Dendritic cell treated with granulocyte-macrophage colony-stimulating factor and Interleukin-4, amounts not matched to agents 40 ng/mL and 50 ng/mL, for 4 days (primary cell): ENCODE measurements at regions not wholly inside any gene's neighbourhood (a gene's known extent, or its start where the extent isn't known, plus 50 kb on each side); places are given as distances from the start of the nearest gene placed in this dataset.
"Not testable (repeated sequence)": the region's sequence is repeated elsewhere in the genome, so short reads cannot be mapped to it uniquely, and the experiment has no call there.

Source experiments
- H3K27ac Mint-ChIP-seq: one replicate; pipeline ENCODE4 v1.8.0; 2022; ENCODE audit warnings: mild to moderate bottlenecking, mixed read lengths
- H3K27me3 Mint-ChIP-seq: one replicate; pipeline ENCODE4 v1.8.0; 2022; ENCODE audit warnings: mild to moderate bottlenecking, mixed read lengths
- H3K36me3 Mint-ChIP-seq: one replicate; pipeline ENCODE4 v1.8.0; 2022; ENCODE audit warnings: low read depth, mixed read lengths
- H3K4me1 Mint-ChIP-seq: one replicate; pipeline ENCODE4 v1.8.0; 2022; ENCODE audit warnings: low read depth, mixed read lengths
- H3K4me3 Mint-ChIP-seq: one replicate; pipeline ENCODE4 v1.8.0; 2022; ENCODE audit warnings: mild to moderate bottlenecking, moderate library complexity, mixed read lengths
- H3K9me3 Mint-ChIP-seq: one replicate; pipeline ENCODE4 v1.8.0; 2022; ENCODE audit warnings: mixed read lengths
- intact Hi-C: fragments of 100-400 bp; cut with micrococcal nuclease; formaldehyde crosslinking; loops from one replicate; pipeline ENCODE4 v1.15.0; 2022

- intact Hi-C loops, H3K27me3 Mint-ChIP-seq, H3K4me1 Mint-ChIP-seq, H3K9me3 Mint-ChIP-seq: not testable (repeated sequence)
- H3K27ac Mint-ChIP-seq = peak overlapping the region; percentile 48
- peak overlapping the region; percentile 20 for H3K4me3 Mint-ChIP-seq
- peaks cover 21% of the 10 kb centered on the region for H3K36me3 Mint-ChIP-seq
Measured at GRCh38 chr16:29094729-29095624, 110.1 kb downstream of the LAT start.

GRCh38 chr16:29094325-29094724 lies 109.5 kb downstream of the LAT start:
- H3K4me1 Mint-ChIP-seq, H3K4me3 Mint-ChIP-seq, intact Hi-C loops, H3K27ac Mint-ChIP-seq, H3K9me3 Mint-ChIP-seq, H3K27me3 Mint-ChIP-seq: not testable (repeated sequence)
- peaks cover 21% of the 10 kb centered on the region for H3K36me3 Mint-ChIP-seq

- H3K27ac Mint-ChIP-seq, H3K9me3 Mint-ChIP-seq, H3K27me3 Mint-ChIP-seq, H3K4me1 Mint-ChIP-seq, H3K4me3 Mint-ChIP-seq, intact Hi-C loops: not testable (repeated sequence)
- H3K36me3 Mint-ChIP-seq = peaks cover 32% of the 10 kb centered on the region
Measured at GRCh38 chr16:29089679-29090078, 104.8 kb downstream of the LAT start.

- H3K9me3 Mint-ChIP-seq, intact Hi-C loops, H3K4me1 Mint-ChIP-seq, H3K27ac Mint-ChIP-seq, H3K27me3 Mint-ChIP-seq, H3K4me3 Mint-ChIP-seq: not testable (repeated sequence)
- H3K36me3 Mint-ChIP-seq = peaks cover 26% of the 10 kb centered on the region
Measured at GRCh38 chr16:29087673-29088072, 102.8 kb downstream of the LAT start.

- H3K4me1 Mint-ChIP-seq, H3K9me3 Mint-ChIP-seq, intact Hi-C loops, H3K27me3 Mint-ChIP-seq: not testable (repeated sequence)
- Mint-ChIP-seq H3K27ac (peak overlapping the region; percentile 74), H3K36me3 (peaks cover 11% of the 10 kb centered on the region), H3K4me3 (peak overlapping the region; percentile 75)
Measured at GRCh38 chr16:29081829-29082639, 97.2 kb downstream of the LAT start.

GRCh38 chr16:29074554-29075402 lies 89.9 kb downstream of the LAT start:
- Mint-ChIP-seq H3K27ac (peak overlapping the region; percentile 97), H3K4me3 (peak overlapping the region; percentile 85), H3K4me1 (peaks cover 17% of the 10 kb centered on the region)
- H3K36me3 Mint-ChIP-seq, intact Hi-C loops, H3K27me3 Mint-ChIP-seq, H3K9me3 Mint-ChIP-seq: not testable (repeated sequence)

- H3K9me3 Mint-ChIP-seq, intact Hi-C loops, H3K27me3 Mint-ChIP-seq, H3K4me1 Mint-ChIP-seq, H3K36me3 Mint-ChIP-seq, H3K4me3 Mint-ChIP-seq, H3K27ac Mint-ChIP-seq: not testable (repeated sequence)
Measured at GRCh38 chr16:29062235-29062634, 77.4 kb downstream of the LAT start.

- H3K9me3 Mint-ChIP-seq, intact Hi-C loops, H3K4me1 Mint-ChIP-seq, H3K36me3 Mint-ChIP-seq, H3K27ac Mint-ChIP-seq, H3K27me3 Mint-ChIP-seq, H3K4me3 Mint-ChIP-seq: not testable (repeated sequence)
Measured at GRCh38 chr16:29061467-29061921, 76.6 kb downstream of the LAT start.

GRCh38 chr16:29060022-29060810 lies 75.4 kb downstream of the LAT start:
- H3K4me3 Mint-ChIP-seq, H3K36me3 Mint-ChIP-seq, H3K4me1 Mint-ChIP-seq, H3K27ac Mint-ChIP-seq, H3K9me3 Mint-ChIP-seq, intact Hi-C loops, H3K27me3 Mint-ChIP-seq: not testable (repeated sequence)

- H3K9me3 Mint-ChIP-seq, intact Hi-C loops, H3K27me3 Mint-ChIP-seq, H3K4me3 Mint-ChIP-seq, H3K27ac Mint-ChIP-seq, H3K36me3 Mint-ChIP-seq, H3K4me1 Mint-ChIP-seq: not testable (repeated sequence)
Measured at GRCh38 chr16:29059575-29059974, 74.7 kb downstream of the LAT start.
